ENCODE measurements at regions not wholly inside any gene's neighbourhood (a gene's known extent, or its start where the extent isn't known, plus 50 kb on each side); places are given as distances from the start of the nearest gene placed in this dataset.

GRCh38 chr10:83371696-83372490 lies 767.4 kb upstream of the GHITM start:
- TF ChIP-seq CTCF (IDR thresholded peaks at IDR 0.05; ENCODE audit: insufficient read depth, low read depth, low read length) = no peak
- no peak for TF ChIP-seq EZH2 (IDR thresholded peaks at IDR 0.05; ENCODE audit: insufficient read depth, low read length)
